Jurkat, Clone E6-1 (cell line): ENCODE measurements at regions not wholly inside any gene's neighbourhood (a gene's known extent, or its start where the extent isn't known, plus 50 kb on each side); places are given as distances from the start of the nearest gene placed in this dataset.
"Not testable (repeated sequence)": the region's sequence is repeated elsewhere in the genome, so short reads cannot be mapped to it uniquely, and the experiment has no call there.

Source experiments
- DNase-seq: peaks from one replicate; pipeline ENCODE4 v3.0.0-alpha.2; 2011; ENCODE audit warnings: low read depth, low spot score
- H3K4me3 ChIP-seq: 2 replicates; pipeline ENCODE4 v1.5.1; 2011; ENCODE audit warnings: mild to moderate bottlenecking, low read length, control low read depth, moderate library complexity

GRCh38 chr2:136356125-136357006, 238.4 kb upstream of the CXCR4 start:
- no peak overlapping the region for H3K4me3 ChIP-seq
- DNase-seq = no peak

- DNase-seq = no peak
- no peak overlapping the region for H3K4me3 ChIP-seq
Observed at GRCh38 chr2:136351684-136352083, 233.7 kb upstream of the CXCR4 start.

DNA sequence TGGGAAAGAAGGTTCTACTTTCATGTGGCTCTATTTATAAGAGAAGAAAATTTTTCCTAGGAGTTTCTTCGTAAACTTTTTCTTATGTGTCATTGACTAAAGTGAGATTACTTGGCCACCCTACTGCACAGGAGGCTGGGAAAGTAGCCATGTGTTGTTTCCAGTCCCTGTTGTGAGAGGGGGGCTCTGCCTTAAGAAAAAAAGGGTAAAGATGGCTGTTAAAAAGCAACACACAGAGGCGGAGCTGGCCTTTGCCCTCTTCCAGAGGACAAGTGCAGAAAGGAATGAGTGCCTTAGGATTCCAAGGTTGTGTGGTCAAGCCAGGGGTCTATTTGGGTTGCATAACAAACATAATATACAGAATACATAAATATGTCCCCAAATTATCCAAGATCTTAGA, 230.0 kb upstream of the CXCR4 start:
- no peak overlapping the region for H3K4me3 ChIP-seq
- no peak for DNase-seq

DNA sequence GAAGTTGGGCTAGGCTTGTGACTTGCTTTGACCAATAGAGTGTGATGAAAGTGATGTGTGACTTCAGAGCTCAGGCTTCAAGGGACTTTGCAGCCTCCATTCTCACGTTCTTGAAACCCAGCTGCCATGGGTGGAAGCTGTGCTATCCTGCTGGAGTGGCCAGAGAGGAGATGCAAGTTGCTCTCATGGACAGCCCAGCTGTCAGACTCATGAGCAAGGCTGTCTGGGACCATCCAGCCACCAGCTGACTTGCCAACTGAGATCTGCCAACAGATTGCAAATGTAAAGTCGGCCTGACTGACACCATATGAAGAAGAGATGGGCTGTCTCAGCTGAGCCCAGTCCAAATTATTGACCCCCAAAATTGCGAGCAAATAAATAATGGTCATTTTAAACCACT, 226.4 kb upstream of the CXCR4 start:
- no peak overlapping the region for H3K4me3 ChIP-seq
- no peak for DNase-seq

GRCh38 chr2:136342138-136342537, 224.2 kb upstream of the CXCR4 start:
- no peak for DNase-seq
- H3K4me3 ChIP-seq = no peak overlapping the region

DNA sequence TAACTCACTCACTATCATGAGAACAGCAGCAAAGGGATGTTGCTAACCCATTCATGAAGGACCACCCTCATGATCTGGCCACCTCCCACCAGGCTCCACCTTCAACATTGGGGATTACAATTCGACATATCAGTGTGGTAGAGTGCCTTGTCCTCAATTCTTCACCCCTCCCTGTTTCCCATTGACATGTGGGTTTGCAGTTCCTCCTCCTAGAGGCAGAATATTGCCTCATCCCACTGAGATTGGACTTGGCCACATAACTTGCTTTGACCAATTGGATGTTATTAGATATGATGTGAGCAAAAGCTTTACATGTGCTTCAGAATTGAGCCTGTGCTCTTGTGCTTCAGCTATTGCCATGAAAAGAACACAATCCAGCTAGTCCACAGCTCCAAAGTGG, 217.0 kb upstream of the CXCR4 start:
- H3K4me3 ChIP-seq = no peak overlapping the region
- DNase-seq = no peak

- no peak overlapping the region for H3K4me3 ChIP-seq
- no peak for DNase-seq
Observed at GRCh38 chr2:136332436-136333095, 214.6 kb upstream of the CXCR4 start.

DNA sequence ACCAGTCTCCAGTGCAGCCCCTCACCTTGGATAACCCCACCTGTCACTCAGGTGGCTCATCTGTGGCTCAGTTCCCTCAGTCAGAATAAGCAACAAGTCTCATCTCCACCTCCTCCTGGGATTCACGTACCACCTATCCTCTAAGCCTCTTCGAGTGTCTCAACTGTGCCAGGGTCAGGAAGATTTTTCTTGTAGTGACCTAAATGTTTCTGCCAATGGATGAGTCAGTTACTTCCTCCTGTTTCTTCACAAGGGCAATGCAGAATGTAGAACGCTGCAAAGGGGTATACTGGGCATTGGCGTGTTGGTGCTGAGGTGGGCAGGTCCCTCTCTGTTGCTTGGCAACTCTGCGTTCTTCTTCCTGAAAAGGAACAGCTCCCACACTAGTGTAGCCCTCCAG, 213.3 kb upstream of the CXCR4 start:
- H3K4me3 ChIP-seq = no peak overlapping the region
- DNase-seq = no peak

GRCh38 chr2:136328207-136328795, 210.4 kb upstream of the CXCR4 start:
- no peak overlapping the region for H3K4me3 ChIP-seq
- DNase-seq = no peak

DNA sequence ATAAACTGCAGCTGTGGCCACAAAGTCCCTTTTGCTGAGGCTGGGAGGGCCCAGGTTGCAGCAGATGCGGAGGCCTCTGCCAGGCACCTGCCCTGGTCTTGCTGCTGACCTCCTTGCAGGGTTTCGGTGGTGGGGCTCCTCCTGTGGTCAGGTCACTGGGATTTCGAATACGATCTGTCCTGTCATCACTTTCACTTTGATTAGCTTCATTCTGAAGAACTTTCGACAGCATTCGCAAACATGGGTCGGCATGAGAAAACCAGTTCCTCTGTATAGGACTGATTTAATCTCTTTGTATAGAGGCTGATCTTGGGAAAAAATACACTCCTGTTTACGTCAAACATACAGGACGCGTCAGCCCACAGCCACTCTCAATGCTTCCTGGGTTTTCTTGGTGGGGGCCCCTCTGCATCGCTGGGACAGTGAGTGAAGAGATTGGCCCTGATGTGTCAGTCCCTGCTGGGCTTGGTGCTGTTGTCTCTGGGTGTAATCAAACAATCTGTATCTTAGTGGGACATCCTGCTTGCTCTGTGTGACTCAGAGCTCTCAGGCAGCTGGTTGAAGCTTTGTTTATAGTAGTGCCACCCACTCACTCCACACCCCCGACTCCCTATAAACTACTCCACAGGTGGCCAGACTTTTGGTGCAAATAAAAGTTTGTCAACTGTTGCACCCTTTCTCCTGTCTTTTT, 209.4 kb upstream of the CXCR4 start:
- no peak overlapping the region for H3K4me3 ChIP-seq

DNA sequence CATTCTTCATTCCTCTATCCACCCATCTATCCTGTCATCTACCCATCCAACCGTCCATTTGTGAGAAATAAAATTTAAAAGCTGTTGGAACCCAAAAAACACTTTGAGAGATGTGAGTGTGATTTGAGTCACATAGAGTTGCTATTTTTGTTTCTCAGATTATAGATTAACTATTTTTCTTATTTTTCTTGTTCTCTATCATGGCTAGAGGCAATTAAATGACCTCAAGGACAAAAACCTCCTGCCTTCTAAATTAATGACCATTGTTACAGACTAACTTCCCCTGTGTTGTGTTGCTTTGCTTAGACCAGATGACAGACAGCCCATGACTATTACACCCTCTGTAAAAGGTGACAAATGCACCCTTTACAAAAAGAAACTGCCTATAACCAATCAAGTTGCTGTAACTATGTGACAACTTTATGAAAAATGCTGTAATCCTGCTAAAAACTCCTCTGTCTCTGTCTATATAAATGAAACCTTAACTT, 207.9 kb upstream of the CXCR4 start:
- no peak overlapping the region for H3K4me3 ChIP-seq
- DNase-seq = no peak

More for the DNA sequence above, 209.4 kb upstream of the CXCR4 start:
- peak; percentile 70 for DNase-seq

GRCh38 chr2:136324966-136325365, 207.0 kb upstream of the CXCR4 start:
- H3K4me3 ChIP-seq = no peak overlapping the region
- no peak for DNase-seq

- no peak overlapping the region for H3K4me3 ChIP-seq
- DNase-seq = no peak
Observed at GRCh38 chr2:136323935-136324334, 206.0 kb upstream of the CXCR4 start.

GRCh38 chr2:136323195-136323594, 205.2 kb upstream of the CXCR4 start:
- no peak for DNase-seq
- no peak overlapping the region for H3K4me3 ChIP-seq

- peak; percentile 94 for DNase-seq
- H3K4me3 ChIP-seq = peak overlapping the region; percentile 9
Observed at GRCh38 chr2:136322428-136322827, 204.5 kb upstream of the CXCR4 start.

DNA sequence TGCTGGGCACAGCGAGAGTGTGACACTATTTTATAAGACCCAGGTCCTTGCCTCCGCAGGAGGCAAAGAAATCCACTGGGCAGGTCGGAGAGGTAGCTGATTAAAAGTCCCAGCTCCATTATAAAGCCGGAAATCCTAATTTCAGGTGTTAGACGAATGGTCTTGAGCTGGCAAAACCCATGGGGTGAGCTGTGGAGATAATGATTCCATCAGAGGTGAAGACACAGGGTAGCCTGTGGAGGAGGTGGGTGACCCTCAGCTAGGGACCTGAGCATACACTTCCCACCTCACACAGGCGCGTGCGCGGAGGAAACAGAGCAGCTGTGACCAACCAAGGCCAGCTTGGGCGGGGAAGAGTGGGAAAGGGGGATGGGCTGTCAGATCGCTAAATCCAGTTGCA, 201.7 kb upstream of the CXCR4 start:
- H3K4me3 ChIP-seq = no peak overlapping the region
- no peak for DNase-seq

DNA sequence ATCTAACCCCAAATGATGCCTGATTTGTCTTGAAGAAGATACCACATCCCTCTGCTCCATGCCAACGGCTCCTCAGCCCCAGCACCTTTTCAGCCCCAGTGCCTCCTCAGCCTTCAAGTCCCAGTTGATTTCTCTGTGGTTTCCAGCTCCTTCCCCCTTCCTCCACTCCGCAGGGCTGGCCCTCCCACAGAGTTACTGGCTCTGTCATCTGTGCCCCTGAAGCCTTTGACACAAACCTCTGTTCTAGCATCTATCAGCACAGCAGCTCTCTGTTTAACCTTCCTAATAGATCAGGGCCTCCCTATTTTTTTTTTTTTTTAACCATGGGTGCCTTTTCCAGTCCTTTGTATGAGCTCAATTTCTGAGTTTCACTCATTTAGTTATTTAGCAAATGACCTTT, 201.3 kb upstream of the CXCR4 start:
- H3K4me3 ChIP-seq = no peak overlapping the region
- peak; percentile 88 for DNase-seq

- no peak for DNase-seq
- H3K4me3 ChIP-seq = no peak overlapping the region
Observed at GRCh38 chr2:136314240-136314639, 196.3 kb upstream of the CXCR4 start.

GRCh38 chr2:136312568-136312967, 194.6 kb upstream of the CXCR4 start:
- H3K4me3 ChIP-seq, DNase-seq: not testable (repeated sequence)
